Cortex of kidney (tissue), 1 donor: ENCODE measurements at regions not wholly inside any gene's neighbourhood (a gene's known extent, or its start where the extent isn't known, plus 50 kb on each side); places are given as distances from the start of the nearest gene placed in this dataset.

ENCODE experiments used
- DNase-seq: peaks from one replicate; lab custom pipeline; 2025; lab: John Stamatoyannopoulos, UW

DNA sequence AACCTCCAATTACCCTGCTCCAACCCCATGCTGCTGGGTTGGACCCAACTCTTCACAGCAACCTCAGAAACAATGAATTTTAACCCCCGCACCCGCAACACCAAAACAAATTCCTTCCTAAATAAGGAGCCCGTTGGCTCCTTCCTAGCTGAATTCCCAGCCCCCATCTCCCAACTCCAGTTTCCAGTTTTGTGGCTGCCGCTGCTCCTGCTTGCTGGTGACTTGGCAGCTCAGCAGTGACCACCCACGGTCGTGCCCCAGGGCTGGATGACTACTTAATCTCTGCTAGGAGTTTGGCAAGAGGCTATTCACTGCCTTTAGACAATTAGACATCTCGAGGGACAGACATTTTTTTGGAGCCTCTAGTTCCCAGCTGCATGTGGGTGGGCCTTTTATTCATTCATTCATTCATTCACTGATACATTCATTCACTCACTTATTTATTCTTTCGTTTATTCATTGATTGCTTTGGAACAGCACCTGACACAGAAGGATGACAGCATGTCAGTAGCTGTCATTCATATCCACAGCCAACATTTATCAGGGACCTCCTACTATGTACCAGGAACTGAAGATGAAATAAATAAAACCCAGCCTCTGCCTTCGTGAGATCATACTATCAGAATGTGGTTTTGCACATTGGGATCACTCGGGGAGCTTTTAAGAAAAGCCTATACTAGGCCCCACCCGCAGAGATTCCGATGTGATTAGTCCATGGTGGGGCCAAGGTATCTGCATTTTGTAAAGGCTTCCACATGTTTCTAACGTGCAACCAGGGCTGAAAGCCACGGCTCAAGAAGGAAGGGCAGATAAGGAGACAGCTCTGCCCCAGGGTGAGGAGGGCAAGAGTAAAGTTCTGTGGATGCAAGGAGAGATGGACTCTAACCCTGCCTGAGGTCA, 256.5 kb downstream of the SHQ1 start:
- DNase-seq, result no peak

DNA sequence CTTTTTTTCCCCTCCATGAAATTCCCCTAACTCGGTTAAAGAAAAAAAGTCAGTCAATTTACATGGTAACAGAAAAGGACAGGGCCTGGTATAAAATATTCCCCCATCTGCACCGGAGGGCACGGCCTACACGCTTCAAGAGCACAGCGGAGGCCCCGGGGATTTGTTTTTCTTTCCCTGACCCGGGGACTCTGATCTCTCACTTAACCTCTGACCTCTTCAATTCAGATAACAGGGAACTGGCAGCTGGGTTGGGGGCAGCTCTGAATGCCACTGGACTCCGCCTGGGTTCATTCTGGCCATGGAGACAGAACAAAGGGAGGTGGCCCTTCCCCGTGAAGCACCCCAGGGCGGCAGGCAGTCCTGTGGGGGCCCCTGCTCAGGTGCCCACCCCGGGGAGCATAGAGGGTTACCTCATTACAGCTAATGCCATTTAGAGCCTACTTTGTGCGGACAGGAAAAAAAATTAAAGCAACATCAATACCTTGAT, 257.5 kb downstream of the SHQ1 start:
- no peak for DNase-seq

DNA sequence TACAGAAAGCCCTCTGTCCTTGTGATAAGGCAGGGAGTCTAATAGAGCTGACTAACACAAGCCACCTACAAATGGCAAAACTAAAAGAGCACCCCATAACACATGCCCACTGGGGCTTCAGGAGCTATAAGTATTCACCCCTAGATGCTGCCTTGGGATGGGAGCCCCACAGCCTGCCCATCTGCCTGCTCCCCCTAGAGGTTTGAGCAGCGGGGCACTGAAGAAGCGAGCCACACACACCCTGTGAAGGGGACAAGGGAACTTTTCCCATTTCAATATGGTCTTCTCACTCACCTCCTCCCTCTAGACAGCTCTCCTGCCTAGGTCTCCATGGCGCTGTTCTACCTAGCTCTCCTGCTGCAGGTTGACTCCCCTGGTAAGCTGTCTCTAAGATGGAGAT, 261.0 kb downstream of the SHQ1 start:
- DNase-seq, result no peak

DNA sequence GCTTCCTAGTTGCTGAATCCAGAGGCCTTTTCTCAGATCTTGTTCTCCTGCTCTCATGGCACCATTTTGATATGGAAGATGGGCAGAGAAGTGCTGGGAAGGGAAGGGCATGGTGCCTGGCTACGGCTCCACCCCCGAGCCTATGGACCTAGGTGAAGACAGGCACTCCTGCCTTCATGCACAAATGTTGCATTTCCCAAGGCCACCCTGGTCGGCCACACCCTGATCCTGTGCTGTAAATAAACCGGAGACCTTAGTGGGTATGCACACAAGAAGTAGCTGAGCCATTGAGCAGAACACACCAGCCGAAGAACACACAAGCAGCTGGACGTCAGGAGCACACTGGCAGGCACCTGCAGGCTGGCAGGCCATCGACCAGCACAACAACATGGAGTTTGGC, 261.6 kb downstream of the SHQ1 start:
- DNase-seq, result no peak

DNA sequence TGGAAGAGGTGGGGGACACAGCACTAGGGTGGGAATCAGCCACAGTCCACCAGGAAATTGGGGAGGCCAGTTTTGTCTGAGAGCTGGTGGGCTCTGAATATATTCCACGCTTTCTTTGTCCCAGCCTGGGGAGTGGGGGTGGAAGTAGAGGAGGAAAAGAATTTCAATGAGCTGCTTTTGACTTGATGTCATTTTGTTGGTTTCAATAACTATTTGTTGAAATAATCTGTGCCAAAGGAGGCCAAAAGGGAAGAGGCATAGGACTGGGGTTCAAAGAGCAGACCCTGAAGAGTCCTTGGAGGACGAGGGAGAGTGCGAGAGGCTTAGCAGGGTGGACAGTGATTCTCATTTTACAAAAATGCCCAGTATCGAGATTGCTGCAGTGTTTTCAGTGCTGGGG, 262.3 kb downstream of the SHQ1 start:
- DNase-seq, result no peak

DNA sequence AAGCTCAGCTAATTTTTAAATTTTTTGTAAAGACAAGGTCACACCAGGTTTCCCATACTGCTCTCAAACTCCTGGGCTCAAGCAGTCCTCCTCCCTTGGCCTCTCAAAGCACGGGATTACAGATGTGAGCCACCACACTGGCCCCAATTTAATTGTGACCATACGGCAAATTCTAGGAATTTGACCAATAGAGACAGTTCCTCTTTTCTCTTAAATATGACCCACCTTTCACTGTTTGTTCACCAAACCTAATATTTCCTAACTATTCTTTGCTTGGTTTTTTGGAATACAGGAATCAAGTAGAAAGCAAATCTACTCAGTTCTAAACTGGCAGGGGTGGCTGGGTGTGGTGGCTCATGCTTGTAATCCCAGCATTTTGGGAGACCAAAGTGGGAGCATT, 264.0 kb downstream of the SHQ1 start:
- DNase-seq, result no peak

DNA sequence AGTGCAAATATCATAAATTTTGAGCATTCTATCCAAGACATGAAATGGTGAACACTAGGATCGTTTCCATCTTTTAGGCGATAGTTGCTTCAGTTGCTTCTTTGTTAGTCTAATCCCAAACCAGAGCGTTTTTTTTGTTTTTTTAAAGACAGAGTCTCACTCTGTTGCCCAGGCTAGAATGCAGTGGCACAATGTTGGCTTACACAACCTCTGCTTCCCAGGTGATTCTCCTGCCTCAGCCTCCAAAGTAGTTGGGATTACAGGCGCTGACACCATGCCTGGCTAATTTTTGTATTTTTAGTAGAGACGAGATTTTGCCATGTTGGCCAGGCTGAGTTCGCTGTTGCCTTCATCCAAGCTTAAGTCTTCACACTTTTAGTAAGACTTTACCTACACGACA, 265.3 kb downstream of the SHQ1 start:
- no peak for DNase-seq

DNA sequence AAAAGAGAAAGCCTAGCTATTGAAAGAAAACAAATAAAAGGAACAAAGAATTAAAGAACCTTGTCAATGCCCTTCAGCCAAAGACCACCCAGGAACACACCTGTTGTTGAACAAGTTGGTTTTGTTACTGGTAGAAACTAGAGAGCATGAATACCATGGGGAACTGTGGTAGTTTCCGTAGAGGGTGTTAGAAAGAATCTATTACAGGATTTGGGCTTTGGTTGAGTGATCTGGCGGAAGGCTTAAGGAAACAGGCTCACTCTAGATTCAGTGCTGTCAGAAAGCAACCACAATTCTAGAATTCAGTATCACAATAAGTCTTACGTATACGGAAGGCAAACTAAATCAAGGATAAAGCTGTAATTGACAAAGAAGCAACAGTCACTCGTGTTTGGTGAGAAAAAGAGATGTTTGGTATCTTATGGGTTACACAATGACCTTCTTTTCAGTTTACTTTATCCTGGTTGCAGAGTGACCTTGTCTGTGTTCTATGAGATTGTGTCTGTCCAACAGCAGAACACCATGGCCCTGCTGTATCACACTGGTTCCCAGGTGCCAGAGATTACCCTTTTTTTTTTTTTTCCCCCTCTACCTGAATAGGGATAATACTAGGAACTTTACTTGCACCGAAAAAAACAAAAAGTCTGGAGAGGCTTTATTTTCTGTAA, 265.9 kb downstream of the SHQ1 start:
- no peak for DNase-seq

DNA sequence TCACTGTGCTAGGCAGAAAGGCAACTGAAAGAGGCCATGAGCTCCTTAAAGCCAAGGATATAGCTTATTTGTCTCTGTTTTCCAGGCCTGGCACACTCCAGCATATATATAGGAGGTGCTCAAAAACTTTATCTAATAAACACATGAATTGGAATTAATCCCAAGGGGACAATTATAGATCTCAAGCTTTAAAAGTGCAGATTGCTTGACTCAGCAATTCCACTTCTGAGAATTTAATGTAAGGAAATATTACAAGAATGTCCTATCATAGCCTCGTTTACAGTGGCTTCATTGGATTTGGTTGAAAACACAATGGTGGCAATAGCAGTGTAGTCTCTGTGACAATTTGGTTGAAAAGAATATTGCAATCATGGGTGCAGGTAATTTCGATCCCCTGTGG, 267.3 kb downstream of the SHQ1 start:
- no peak for DNase-seq

DNA sequence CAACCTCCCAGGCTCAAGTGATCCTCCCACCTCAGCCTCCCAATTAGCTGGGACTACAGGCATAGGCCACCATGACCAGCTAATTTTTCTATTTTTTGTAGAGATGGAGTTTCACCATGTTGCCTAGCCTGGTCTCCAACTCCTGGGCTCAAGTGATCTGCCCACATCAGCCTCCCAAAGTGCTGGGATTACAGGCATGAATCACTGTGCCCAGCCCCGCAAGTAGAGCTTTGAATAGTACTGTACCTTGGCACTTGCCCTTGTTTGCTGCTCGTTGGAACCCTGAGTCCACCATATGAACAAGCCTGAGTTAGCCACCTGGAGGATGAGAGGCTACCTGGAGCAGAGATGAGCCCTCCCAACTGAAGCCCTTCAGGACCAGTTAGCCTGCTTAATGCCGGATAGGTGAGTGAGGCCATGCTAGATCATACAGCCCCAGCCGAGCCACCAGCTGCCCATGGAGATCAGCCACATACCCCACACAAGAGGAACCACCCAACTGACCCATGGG, 267.9 kb downstream of the SHQ1 start:
- no peak for DNase-seq

DNA sequence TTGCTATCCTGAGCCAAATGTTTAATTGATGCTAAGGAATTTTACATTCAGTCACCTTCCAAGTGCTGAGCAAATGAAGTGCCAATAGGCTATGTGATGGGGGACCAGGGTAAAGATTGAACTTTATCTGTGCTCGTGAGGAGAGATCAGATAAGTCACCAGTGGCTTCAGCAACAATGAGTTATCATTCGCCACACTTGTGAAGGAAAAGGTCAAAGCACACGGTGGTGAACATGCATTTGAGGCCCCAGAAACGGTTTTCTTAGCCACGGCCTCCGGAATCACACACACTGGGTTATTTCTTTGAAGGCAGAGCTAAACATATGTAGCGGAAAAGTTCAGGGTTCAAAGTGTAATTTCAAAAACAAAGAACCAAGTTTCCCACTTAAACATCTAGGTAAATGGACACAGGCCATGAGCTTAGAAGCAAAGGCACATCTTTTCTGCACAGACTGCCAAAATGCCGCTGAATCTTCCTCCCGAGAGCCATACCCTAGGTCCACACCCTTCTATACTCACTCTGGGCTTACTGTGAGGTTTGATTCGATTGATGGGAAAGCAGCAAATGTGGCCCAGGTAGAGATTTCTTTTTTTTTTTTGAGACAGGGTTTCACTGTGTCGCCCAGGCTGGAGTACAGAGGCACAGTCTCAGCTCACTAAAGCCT, 268.5 kb downstream of the SHQ1 start:
- no peak for DNase-seq

DNA sequence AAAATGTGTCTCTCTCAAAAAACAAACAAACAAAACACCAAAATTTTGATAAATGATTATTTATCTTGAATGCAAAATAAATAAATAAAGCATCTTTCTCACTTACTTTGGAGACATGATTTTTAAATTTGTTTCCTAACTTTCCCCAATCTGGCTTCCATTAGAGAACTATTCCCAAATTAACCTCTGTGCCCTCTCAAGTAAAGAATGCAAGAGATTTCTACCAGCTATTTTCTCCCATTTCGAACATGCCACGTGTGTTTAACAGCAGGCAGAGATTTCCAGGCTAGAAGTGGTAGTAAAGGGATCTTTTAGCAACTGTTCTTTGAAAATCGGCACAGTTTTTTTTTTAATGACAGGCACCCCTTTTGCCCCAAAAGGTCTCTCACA, 269.1 kb downstream of the SHQ1 start:
- no peak for DNase-seq

DNA sequence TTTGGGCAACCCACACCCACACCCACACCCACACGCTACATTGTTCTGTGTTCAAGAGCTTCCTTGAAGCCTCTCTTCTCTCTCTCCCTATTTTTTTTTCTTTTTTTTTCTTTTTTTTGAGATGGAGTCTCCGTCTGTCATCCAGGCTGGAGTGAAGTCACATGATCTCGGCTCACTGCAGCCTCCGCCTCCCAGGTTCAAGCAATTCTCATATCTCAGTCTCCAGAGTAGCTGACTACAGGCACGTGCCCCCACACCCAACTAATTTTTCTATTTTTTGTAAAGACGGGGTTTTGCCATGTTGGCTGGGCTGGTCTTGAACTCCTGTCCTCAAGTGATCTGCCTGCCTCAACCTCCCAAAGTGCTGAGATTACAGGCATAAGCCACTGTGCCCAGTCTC, 271.1 kb downstream of the SHQ1 start:
- DNase-seq, result no peak

DNA sequence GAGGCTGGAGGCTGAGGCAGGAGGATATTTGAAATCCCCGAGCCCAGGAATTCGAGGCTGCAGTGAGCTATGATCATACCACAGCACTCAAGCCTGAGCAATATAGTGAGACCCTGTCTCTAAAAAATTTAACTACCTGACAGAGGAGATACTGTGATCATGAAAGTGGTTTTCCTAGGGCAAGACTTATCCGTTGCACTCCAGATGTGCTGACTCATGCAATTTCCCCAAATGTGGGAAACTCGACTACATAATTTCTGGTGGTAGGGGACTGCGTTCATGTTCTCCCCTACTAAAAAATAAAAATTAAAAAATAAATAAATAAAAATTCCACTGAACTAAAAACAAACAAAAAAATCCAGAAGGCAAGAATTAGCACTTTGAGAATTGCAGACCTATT, 271.7 kb downstream of the SHQ1 start:
- no peak for DNase-seq

DNA sequence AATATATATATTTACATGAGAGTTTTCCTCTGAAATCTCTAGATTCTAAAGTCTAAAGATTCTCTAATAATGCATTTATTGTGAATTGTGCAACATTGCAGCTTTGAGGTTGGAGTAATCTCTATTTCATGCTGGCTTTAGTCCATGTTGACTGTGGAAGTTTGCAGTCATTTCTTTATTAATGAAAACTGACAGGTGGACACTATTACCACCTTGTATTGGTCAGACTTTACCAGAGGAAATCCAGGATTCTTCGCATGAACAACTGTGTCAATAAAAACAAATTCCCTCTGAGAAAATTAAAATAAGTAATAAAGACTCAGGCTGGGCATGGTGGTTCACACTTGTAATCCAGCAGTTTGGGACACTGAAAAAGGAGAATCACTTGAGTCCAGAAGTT, 274.1 kb downstream of the SHQ1 start:
- DNase-seq, result no peak

DNA sequence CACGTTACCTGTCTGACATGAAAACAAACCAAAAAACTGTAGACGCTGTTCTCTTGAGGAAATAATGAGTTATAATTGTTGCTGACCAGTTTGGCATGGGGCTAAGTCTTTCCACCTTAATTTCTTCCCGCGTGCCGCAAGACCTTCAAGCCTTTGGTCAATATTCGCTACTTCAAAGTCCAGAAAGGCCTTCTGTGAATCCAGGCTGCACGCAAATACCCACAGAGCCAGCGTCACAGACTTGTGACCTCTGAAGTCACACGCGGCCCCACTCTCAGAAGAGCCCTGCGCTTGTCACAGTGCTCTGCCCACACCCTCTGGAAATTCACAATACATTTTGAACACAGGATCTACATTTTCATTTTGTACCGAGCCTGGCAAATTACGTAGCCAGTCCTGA, 275.2 kb downstream of the SHQ1 start:
- DNase-seq, result no peak

DNA sequence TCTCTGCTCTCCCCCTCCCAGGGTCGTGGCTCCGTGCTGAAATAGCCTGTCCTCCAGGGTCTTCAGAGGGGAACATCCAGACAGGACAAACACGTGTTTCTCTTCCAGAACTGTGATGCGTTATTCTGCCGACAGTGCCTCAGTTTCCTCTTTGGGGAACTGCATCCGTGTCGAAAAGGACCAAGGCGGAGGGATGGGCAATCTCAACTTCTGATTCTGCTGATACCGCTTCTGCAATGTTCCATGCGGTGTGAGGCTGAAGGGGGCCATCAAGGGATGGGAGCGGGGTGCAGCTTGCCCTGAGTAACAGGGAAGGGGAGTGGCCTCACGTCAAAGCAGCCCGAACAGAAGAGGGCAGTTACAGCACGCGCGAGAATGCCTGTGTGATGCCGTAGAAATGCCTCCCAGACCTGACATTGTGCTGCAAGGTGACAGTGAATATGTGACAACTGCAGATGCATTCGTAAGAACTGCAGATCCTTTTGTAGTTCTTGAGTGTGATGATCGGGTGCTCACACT, 275.7 kb downstream of the SHQ1 start:
- DNase-seq, result no peak

DNA sequence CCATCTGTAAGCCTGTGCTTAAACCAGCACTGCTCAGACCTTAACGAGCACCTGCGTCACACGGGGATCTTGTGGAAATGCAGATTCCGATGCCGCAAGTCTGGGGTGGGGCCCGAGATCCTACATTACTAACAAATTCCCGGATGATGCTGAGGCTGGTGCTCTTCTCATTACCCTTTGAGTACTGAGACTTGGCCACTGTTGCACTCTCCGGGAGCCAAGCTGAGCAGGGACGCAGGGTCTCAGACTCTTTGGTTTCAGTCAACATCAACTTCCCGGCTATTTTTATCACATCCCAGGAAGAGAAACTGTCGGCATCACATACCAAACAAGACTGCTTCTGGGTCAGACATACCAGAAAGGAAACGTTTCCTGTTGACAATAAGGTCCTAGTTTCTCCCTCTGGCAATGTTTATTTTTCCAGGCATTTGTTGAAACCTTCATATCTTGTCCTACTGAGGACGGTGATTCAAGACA, 276.6 kb downstream of the SHQ1 start:
- no peak for DNase-seq

DNA sequence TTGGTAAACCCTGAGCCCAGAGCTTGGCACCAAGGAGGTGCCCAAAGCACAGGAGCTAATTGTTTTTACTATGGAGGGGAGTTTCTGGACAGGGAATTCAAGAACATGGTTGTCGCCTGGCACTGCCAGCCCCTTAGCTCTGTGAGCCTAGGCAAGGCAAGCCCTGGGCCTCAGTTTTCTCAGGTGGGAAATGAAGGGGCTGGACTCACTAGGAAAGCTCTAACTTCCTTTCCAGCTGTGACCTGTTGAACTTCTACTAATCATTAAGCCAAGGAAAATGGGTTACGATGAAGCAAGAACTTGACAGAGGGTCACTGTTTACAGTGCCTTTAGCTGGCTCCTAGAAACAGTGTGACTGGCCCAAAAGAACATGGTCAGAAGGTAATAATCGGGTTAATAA, 277.2 kb downstream of the SHQ1 start:
- DNase-seq, result no peak

DNA sequence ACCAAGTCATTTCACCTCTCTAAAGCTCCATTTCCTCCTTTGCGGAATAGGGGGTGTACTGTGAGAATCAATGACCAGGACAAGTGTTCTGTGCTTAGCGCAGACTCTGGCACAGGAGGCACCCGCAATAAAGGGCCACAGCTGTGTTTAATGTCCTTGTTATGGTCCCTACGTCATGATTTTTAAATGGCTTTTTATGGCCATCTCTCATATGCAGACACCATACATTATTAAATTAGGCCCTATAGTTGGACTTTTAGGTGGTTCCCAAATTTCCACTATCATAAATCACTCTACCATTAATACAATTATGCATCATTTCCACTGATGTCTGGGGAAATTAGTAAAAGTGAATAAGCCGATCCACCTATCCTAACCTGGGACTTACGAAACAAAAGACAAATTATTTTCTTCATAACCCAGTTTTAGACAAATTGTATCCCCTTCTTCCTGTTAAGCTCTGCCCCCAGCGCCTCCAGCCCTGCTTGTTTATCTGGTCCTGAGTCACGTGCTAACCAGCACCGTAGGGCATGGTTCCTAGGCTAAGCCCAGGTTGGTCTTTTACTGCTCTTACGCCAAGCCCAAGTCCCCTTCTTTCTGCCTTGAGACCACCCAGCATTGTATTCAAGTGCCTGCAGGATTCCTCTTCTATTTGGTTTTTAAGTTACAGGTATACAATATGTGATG, 278.3 kb downstream of the SHQ1 start:
- DNase-seq, result no peak

DNA sequence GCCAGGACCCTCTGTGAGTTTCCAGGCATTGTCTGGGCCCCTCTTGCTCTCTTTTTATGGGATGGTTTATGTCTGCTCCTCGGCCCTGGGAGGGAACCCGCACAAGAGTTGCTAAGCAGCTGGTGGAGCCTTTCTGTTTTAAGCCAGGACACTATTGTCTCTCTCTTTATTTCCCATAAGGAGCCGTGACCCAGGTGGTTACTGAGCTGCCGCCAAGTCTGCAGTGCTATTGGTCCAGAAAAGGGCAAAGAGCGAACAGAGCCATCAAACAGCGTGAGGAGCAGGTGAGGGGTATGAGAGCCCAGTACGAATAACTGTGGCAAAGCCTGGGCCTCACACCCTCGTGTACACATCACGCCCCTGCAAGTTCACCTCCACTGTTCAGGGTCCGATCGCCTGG, 280.2 kb downstream of the SHQ1 start:
- DNase-seq, result no peak

DNA sequence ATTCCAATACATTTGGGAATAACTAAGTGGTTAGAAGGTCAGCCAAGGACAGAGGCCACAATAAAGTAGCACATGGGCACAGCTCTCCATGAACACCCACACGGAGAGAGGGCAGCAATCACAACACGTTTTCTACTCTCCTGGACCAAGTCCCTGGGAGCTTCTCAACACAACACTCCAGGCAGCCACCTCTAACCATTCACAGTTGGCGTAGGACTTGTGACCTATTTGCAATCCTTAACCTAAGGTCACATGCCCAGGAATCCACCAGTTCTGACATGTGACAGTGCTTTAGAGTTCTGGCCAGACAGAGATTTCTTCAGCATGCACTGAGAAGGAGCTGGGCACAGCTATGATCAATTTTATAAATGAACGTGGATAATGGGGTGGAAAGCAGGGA, 280.8 kb downstream of the SHQ1 start:
- DNase-seq, result no peak
